ENCODE measurements at regions not wholly inside any gene's neighbourhood (a gene's known extent, or its start where the extent isn't known, plus 50 kb on each side); places are given as distances from the start of the nearest gene placed in this dataset.

DNA sequence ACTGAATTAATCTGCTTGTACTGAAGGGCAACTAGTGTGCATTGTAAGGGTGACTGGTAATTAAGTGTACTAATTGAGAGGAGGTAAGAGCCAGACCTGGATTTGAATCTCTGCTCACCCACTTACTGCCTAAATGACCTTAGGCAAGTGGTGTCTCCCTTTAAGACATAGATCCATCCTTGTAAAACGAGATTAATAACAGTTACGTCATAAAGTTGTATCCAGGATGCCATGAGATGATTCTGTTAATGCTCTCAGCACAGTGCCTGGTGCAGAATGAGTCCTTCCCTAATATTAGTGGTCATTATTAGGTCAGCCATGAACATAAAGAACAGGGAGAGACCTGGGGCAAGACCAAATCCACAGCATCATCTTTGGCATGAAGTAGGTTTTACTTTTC lies 470.1 kb downstream of the MAFB start:
- Histone ChIP-seq H3K4me1 (ENCODE audit: control insufficient read depth, insufficient read depth, low read length) (no peaks in the 10 kb centered on the region), H3K9me3 (ENCODE audit: control insufficient read depth, low read length) (no peaks in the 10 kb centered on the region), H3K36me3 (ENCODE audit: control insufficient read depth, insufficient read depth, low read length, severe bottlenecking) (no peaks in the 10 kb centered on the region), H3K27me3 (replicated peaks; ENCODE audit: control insufficient read depth, insufficient read depth, low read length) (peaks cover 5% of the 10 kb centered on the region), H3K4me3 (ENCODE audit: low read length) (no peak overlapping the region), H3K9ac (ENCODE audit: low read length) (no peak overlapping the region)
- no peak for DNase-seq (ENCODE audit: low read depth)

DNA sequence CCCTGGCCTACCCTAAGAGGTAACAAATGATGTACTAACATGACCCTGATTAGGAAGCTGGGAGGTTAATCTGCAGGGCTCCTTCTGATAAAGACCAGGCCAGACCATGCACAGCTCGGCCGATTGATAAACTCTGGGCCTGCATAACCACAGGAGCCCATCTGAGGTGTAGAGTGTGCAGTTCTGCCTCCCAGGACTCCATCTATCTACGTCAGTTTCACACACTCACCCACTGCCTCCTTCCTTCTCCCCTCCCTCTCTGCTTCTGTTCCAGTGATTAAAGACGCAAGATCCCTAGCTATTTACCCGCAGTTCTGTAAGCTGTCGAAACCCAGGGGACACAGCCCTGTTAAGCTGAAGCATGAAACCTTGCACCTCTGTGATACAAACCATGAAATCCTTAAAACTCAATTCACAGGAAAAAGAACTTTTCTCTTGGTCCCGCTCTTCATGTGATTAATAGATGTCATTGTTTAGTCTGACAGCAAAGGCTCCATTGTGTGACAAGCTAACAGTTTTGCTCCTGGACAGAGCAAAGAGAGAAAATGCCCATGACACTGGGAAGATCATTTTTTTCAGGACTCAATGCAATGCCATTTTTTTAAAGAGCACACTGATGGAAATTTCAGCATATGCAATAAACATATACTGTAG lies 470.6 kb downstream of the MAFB start:
- H3K4me3 ChIP-seq (ENCODE audit: low read length), result no peak overlapping the region
- no peaks in the 10 kb centered on the region for H3K36me3 ChIP-seq (ENCODE audit: control insufficient read depth, insufficient read depth, low read length, severe bottlenecking)
- H3K9me3 ChIP-seq (ENCODE audit: control insufficient read depth, low read length), result no peaks in the 10 kb centered on the region
- H3K4me1 ChIP-seq (ENCODE audit: control insufficient read depth, insufficient read depth, low read length), result no peaks in the 10 kb centered on the region
- peaks cover 5% of the 10 kb centered on the region for H3K27me3 ChIP-seq (replicated peaks; ENCODE audit: control insufficient read depth, insufficient read depth, low read length)
- no peak for DNase-seq (ENCODE audit: low read depth)
- H3K9ac ChIP-seq (ENCODE audit: low read length), result no peak overlapping the region

DNA sequence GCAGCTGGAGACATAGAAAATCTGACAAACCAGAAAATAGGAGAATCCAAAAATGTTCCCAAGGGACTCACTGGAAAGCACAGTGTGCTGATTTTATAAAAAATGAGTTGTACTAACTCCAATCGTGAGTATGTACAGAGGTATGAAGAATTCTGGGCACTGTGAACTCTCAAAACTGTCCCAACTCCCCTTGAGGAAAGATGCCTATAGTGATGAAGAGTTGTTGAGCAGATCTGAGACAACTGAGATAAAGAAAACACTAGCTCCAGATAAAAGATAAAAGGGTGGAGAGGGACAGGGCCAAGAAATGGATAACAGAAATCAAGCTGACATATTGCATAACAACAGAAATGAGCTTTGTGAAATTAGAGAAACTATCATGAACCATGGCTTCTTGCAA lies 481.4 kb downstream of the MAFB start:
- Histone ChIP-seq H3K4me3 (ENCODE audit: low read length) (no peak overlapping the region), H3K9me3 (ENCODE audit: control insufficient read depth, low read length) (peaks cover 5% of the 10 kb centered on the region), H3K36me3 (ENCODE audit: control insufficient read depth, insufficient read depth, low read length, severe bottlenecking) (no peaks in the 10 kb centered on the region), H3K4me1 (ENCODE audit: control insufficient read depth, insufficient read depth, low read length) (peaks cover 11% of the 10 kb centered on the region), H3K9ac (ENCODE audit: low read length) (peak overlapping the region; percentile 25), H3K27me3 (replicated peaks; ENCODE audit: control insufficient read depth, insufficient read depth, low read length) (no peaks in the 10 kb centered on the region)
- DNase-seq (ENCODE audit: low read depth), result no peak

DNA sequence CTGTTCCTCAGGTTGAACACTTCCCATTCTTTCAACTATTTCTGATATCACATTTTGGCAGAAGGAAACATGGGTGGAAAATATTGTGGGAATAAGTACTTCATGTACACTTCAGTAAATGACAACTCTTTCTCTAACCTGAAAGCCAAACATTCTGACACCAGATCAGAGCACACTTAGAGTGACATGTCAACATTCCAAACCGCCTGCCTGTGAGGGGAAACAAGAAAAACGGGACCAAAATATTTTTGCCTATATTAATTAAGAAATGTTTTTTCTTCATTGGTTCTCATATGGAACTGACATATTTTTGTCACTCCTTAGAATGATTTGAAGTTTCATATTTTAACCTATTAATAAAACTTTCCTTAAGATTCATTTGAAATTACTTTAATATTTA lies 483.1 kb downstream of the MAFB start:
- Histone ChIP-seq H3K4me3 (ENCODE audit: low read length) (no peak overlapping the region), H3K9me3 (ENCODE audit: control insufficient read depth, low read length) (peaks cover 5% of the 10 kb centered on the region), H3K9ac (ENCODE audit: low read length) (no peak overlapping the region), H3K36me3 (ENCODE audit: control insufficient read depth, insufficient read depth, low read length, severe bottlenecking) (no peaks in the 10 kb centered on the region), H3K4me1 (ENCODE audit: control insufficient read depth, insufficient read depth, low read length) (peaks cover 11% of the 10 kb centered on the region), H3K27me3 (replicated peaks; ENCODE audit: control insufficient read depth, insufficient read depth, low read length) (no peaks in the 10 kb centered on the region)
- no peak for DNase-seq (ENCODE audit: low read depth)

DNA sequence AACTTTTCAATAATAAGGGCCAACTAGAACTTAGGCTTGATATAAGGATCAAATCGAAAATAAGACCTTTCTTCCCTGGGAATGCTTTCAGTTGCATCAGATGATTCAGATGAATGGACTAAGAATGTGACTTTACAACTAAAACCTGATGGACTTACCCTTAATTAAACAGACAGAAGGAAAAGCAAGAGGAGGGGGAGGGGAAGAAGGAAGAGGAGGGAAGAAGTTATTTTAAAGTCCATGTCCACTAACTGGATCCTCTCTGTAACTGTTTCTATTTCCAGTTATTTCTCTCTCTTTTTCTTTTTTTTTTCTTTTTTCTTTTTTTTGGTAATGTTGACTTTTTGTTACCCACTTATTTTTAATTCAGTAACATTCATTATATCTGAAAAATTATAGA lies 486.0 kb downstream of the MAFB start:
- no peak for DNase-seq (ENCODE audit: low read depth)
- Histone ChIP-seq H3K9ac (ENCODE audit: low read length) (no peak overlapping the region), H3K4me3 (ENCODE audit: low read length) (no peak overlapping the region), H3K9me3 (ENCODE audit: control insufficient read depth, low read length) (no peaks in the 10 kb centered on the region), H3K36me3 (ENCODE audit: control insufficient read depth, insufficient read depth, low read length, severe bottlenecking) (no peaks in the 10 kb centered on the region), H3K4me1 (ENCODE audit: control insufficient read depth, insufficient read depth, low read length) (peaks cover 9% of the 10 kb centered on the region), H3K27me3 (replicated peaks; ENCODE audit: control insufficient read depth, insufficient read depth, low read length) (no peaks in the 10 kb centered on the region)

DNA sequence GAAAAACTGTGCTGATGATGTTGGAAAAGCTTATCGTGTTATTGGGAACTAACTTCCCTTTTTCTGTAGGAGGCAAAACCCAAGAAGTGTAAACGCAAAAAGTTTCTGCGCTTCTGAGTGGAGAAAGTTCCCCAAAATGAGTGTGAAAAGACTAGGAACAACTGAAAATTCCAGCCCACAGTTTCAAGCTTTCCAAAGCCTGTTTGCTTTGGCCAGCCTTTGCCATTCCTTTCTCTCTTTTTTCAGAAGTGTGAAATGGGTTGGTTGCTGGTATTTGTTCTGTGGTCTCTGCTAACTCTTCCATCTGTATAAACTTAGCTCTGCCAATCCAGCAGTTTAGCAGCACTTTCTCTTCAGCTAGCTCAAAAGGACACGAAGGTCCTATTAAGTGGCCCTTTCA lies 491.3 kb downstream of the MAFB start:
- DNase-seq (ENCODE audit: low read depth), result peak; percentile 51
- peaks cover 3% of the 10 kb centered on the region for H3K4me1 ChIP-seq (ENCODE audit: control insufficient read depth, insufficient read depth, low read length)
- no peaks in the 10 kb centered on the region for H3K9me3 ChIP-seq (ENCODE audit: control insufficient read depth, low read length)
- peak overlapping the region; percentile 22 for H3K4me3 ChIP-seq (ENCODE audit: low read length)
- H3K27me3 ChIP-seq (replicated peaks; ENCODE audit: control insufficient read depth, insufficient read depth, low read length), result no peaks in the 10 kb centered on the region
- no peaks in the 10 kb centered on the region for H3K36me3 ChIP-seq (ENCODE audit: control insufficient read depth, insufficient read depth, low read length, severe bottlenecking)
- no peak overlapping the region for H3K9ac ChIP-seq (ENCODE audit: low read length)

DNA sequence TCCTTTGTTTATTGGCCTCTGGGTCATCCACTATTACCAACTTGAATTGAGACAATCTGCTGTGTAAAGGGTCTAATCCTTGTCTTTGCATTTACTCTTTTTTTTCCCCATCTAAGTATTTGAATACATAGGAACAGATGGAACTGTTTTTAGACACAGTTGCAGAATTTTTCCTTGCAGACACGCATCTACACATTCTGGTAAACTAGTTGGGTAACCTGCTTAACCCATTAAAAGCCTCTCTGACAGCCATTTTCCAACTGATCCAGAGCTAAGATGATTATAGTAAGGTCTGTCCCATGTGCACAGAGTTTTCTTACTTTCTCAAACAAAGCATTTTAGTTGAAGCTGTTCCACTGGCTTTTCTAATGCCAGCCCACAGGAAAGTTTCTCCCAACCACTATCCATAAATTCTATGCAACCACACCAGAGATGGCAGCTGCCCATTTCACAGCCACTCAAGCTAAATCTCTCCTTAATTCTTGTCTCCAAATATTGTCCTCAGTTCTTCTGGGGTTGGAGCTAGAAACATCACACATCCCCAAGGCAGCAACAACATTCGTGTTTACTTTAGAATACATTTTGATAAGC lies 492.1 kb downstream of the MAFB start:
- peak; percentile 26 for DNase-seq (ENCODE audit: low read depth)
- H3K36me3 ChIP-seq (ENCODE audit: control insufficient read depth, insufficient read depth, low read length, severe bottlenecking), result no peaks in the 10 kb centered on the region
- no peak overlapping the region for H3K4me3 ChIP-seq (ENCODE audit: low read length)
- H3K9me3 ChIP-seq (ENCODE audit: control insufficient read depth, low read length), result no peaks in the 10 kb centered on the region
- H3K4me1 ChIP-seq (ENCODE audit: control insufficient read depth, insufficient read depth, low read length), result peaks cover 4% of the 10 kb centered on the region
- no peak overlapping the region for H3K9ac ChIP-seq (ENCODE audit: low read length)
- H3K27me3 ChIP-seq (replicated peaks; ENCODE audit: control insufficient read depth, insufficient read depth, low read length), result no peaks in the 10 kb centered on the region

DNA sequence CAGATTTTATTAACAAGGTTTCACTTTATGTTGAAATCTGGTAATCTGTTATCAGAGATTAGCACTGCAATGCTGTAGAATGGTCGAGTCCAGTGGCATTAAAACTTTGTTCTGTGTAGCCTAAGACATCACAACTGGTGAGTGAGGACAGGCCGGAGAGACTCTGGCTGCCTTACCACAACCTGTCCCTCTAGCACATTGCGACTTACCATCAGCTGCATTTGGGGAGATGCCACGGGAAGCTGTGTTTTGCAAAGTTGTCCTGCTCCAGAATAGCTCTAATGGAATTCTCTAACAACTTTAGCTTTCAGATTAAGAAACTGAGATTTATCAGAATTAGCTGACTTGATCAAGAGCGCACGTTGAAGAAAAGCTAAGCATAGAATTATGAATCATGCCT lies 493.3 kb downstream of the MAFB start:
- Histone ChIP-seq H3K27me3 (replicated peaks; ENCODE audit: control insufficient read depth, insufficient read depth, low read length) (no peaks in the 10 kb centered on the region), H3K36me3 (ENCODE audit: control insufficient read depth, insufficient read depth, low read length, severe bottlenecking) (no peaks in the 10 kb centered on the region), H3K9ac (ENCODE audit: low read length) (no peak overlapping the region), H3K9me3 (ENCODE audit: control insufficient read depth, low read length) (no peaks in the 10 kb centered on the region), H3K4me1 (ENCODE audit: control insufficient read depth, insufficient read depth, low read length) (peaks cover 12% of the 10 kb centered on the region), H3K4me3 (ENCODE audit: low read length) (no peak overlapping the region)
- DNase-seq (ENCODE audit: low read depth), result no peak

DNA sequence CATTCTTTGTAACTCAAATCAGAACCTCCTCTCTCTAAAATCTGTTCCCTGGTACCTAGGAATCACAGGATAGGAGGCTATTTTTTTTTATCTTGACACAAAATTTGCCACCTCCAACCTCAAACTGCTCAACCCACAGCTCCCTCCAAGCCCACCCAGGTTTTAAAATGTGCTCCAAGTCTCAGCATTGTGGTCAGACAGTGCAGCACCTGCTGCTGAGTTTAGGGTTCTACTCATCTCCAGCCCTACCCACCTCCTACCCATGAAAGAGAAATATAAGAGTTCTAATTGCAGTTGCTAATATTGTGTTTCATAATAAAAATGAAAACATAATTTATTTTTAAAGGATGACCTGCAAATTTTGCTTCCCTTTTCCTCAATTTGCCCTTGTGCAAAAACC lies 496.5 kb downstream of the MAFB start:
- Histone ChIP-seq H3K9ac (ENCODE audit: low read length) (no peak overlapping the region), H3K4me1 (ENCODE audit: control insufficient read depth, insufficient read depth, low read length) (peaks cover 17% of the 10 kb centered on the region), H3K36me3 (ENCODE audit: control insufficient read depth, insufficient read depth, low read length, severe bottlenecking) (no peaks in the 10 kb centered on the region), H3K4me3 (ENCODE audit: low read length) (no peak overlapping the region), H3K9me3 (ENCODE audit: control insufficient read depth, low read length) (no peaks in the 10 kb centered on the region), H3K27me3 (replicated peaks; ENCODE audit: control insufficient read depth, insufficient read depth, low read length) (no peaks in the 10 kb centered on the region)
- no peak for DNase-seq (ENCODE audit: low read depth)

DNA sequence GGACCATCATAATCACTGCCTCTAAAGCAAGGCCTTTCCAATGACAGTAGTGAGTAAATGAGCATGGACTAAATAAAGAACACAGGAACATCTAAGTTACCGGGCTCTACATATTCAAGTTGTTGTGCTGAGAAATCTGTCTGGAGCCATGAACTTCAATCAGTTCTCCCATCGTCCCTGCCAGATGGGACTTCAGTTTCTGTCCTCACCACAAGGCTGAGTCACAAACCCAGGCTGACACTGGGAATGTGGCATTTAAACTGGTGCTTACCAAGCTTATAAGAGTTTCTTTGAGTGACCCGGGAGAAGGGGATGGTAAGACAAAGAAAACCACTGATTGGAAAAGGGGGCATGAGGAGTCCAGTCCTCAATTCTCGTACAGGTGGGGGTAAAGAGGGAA lies 497.0 kb downstream of the MAFB start:
- no peaks in the 10 kb centered on the region for H3K36me3 ChIP-seq (ENCODE audit: control insufficient read depth, insufficient read depth, low read length, severe bottlenecking)
- no peaks in the 10 kb centered on the region for H3K27me3 ChIP-seq (replicated peaks; ENCODE audit: control insufficient read depth, insufficient read depth, low read length)
- no peaks in the 10 kb centered on the region for H3K9me3 ChIP-seq (ENCODE audit: control insufficient read depth, low read length)
- H3K9ac ChIP-seq (ENCODE audit: low read length), result no peak overlapping the region
- H3K4me3 ChIP-seq (ENCODE audit: low read length), result no peak overlapping the region
- DNase-seq (ENCODE audit: low read depth), result no peak
- peaks cover 17% of the 10 kb centered on the region for H3K4me1 ChIP-seq (ENCODE audit: control insufficient read depth, insufficient read depth, low read length)

DNA sequence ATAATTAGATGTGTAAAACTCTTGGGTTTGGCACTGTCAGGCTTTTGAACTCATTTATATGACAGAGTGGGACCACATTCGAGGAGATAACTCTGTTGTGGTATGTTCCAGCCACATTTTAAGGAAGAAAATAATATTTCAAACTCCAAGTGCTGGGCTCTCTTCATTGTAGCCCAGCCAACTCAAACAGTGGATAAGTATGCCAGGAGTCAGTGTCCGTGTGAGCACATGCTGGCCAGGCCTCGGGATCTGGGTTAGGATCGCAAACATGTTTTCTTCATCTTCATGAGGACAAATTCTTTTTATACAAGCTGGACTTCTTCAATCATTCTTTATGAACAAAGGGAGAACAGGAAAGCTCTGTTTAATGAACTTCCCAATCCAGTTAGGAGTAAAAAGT lies 497.5 kb downstream of the MAFB start:
- Histone ChIP-seq H3K4me3 (ENCODE audit: low read length) (no peak overlapping the region), H3K9ac (ENCODE audit: low read length) (no peak overlapping the region), H3K9me3 (ENCODE audit: control insufficient read depth, low read length) (no peaks in the 10 kb centered on the region), H3K4me1 (ENCODE audit: control insufficient read depth, insufficient read depth, low read length) (peaks cover 17% of the 10 kb centered on the region), H3K36me3 (ENCODE audit: control insufficient read depth, insufficient read depth, low read length, severe bottlenecking) (no peaks in the 10 kb centered on the region), H3K27me3 (replicated peaks; ENCODE audit: control insufficient read depth, insufficient read depth, low read length) (no peaks in the 10 kb centered on the region)
- no peak for DNase-seq (ENCODE audit: low read depth)

DNA sequence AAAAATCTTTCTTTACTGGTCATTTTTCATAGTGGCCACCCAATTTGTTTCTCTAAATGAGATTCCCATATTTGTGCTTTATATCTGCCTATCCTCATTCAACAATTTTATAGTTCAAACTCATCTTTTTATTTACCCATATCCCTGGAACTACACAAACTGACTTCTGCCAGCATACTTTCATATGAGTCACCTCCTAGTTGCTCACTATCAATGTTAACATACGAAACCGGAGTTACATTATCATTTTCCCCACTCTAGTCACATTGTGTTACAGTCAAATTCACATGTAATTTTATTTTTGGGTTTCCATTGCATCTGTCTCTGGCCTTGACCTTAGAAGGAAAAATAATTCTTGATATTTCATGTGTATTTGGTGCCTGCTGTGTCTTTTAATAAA lies 499.4 kb downstream of the MAFB start:
- no peak for DNase-seq (ENCODE audit: low read depth)
- H3K4me1 ChIP-seq (ENCODE audit: control insufficient read depth, insufficient read depth, low read length), result peaks cover 17% of the 10 kb centered on the region

More for the DNA sequence above, 499.4 kb downstream of the MAFB start:
- no peak overlapping the region for H3K9ac ChIP-seq (ENCODE audit: low read length)
- H3K27me3 ChIP-seq (replicated peaks; ENCODE audit: control insufficient read depth, insufficient read depth, low read length), result no peaks in the 10 kb centered on the region
- H3K36me3 ChIP-seq (ENCODE audit: control insufficient read depth, insufficient read depth, low read length, severe bottlenecking), result no peaks in the 10 kb centered on the region
- no peak overlapping the region for H3K4me3 ChIP-seq (ENCODE audit: low read length)
- no peaks in the 10 kb centered on the region for H3K9me3 ChIP-seq (ENCODE audit: control insufficient read depth, low read length)

Data from adipocyte (in vitro differentiated cells).